ENCODE measurements at regions not wholly inside any gene's neighbourhood (a gene's known extent, or its start where the extent isn't known, plus 50 kb on each side); places are given as distances from the start of the nearest gene placed in this dataset.
A peak's percentile ranks its signal among the peaks of the same experiment; 100 is the strongest.

DNA sequence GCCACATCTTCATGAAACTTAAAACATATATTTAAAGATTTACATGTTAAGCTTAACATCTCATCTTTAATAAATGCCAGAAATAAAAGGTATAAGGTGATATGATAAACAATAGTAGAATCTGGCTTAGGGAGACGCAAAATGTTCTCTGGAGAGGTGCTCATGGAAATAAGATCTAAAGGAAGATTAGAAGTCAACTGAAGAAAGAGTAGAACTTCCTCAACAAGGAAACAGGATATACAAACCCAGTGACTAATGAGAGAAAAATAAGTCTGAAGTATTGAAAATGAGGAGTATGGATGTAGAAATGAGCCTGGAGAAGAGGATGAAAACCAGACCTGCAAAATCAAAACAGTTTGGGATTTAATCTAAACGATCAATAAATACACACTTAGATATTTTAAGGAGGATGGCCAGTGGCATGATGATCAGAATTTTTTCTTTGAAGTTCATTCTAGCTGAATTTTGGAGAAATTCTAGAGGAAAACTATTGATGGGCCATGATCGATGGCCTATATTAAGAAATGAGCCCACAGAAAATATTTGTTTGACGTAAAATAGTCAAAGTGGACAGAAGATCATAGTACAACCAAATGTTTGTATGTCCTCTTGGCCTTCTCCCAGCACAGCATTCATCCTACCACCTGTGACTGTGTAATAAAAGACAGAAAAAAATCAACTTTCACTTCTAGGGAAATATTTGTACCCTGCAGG is 387.9 kb upstream of the PTBP2 start:
- no peak overlapping the region for H3K27ac ChIP-seq (ENCODE audit: poor library complexity, severe bottlenecking)
- peaks cover 5% of the 10 kb centered on the region for H3K4me1 ChIP-seq (ENCODE audit: insufficient read depth, poor library complexity, severe bottlenecking)
- H3K9me3 ChIP-seq (ENCODE audit: severe bottlenecking), result no peaks in the 10 kb centered on the region
- ATAC-seq (ENCODE audit: low read depth) (no peak), DNase-seq (ENCODE audit: low spot score) (no peak)
- no peak overlapping the region for H3K4me3 ChIP-seq (ENCODE audit: severe bottlenecking)
- TF ChIP-seq, protein P1, sequence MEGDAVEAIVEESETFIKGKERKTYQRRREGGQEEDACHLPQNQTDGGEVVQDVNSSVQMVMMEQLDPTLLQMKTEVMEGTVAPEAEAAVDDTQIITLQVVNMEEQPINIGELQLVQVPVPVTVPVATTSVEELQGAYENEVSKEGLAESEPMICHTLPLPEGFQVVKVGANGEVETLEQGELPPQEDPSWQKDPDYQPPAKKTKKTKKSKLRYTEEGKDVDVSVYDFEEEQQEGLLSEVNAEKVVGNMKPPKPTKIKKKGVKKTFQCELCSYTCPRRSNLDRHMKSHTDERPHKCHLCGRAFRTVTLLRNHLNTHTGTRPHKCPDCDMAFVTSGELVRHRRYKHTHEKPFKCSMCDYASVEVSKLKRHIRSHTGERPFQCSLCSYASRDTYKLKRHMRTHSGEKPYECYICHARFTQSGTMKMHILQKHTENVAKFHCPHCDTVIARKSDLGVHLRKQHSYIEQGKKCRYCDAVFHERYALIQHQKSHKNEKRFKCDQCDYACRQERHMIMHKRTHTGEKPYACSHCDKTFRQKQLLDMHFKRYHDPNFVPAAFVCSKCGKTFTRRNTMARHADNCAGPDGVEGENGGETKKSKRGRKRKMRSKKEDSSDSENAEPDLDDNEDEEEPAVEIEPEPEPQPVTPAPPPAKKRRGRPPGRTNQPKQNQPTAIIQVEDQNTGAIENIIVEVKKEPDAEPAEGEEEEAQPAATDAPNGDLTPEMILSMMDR (IDR thresholded peaks at IDR 0.05; ENCODE audit: poor library complexity, severe bottlenecking), result no peak
- H3K36me3 ChIP-seq (ENCODE audit: low read depth), result no peaks in the 10 kb centered on the region
- no peaks in the 10 kb centered on the region for H3K27me3 ChIP-seq (ENCODE audit: insufficient read depth, poor library complexity, severe bottlenecking)

GRCh38 chr1:96334236-96334557 is 387.4 kb upstream of the PTBP2 start:
- DNase-seq (ENCODE audit: low spot score), result no peak
- no peak for ATAC-seq (ENCODE audit: low read depth)
- H3K27me3 ChIP-seq (ENCODE audit: insufficient read depth, poor library complexity, severe bottlenecking), result no peaks in the 10 kb centered on the region
- TF ChIP-seq, protein P1 (IDR thresholded peaks at IDR 0.05; ENCODE audit: poor library complexity, severe bottlenecking), result no peak
- no peak overlapping the region for H3K4me3 ChIP-seq (ENCODE audit: severe bottlenecking)
- H3K9me3 ChIP-seq (ENCODE audit: severe bottlenecking), result no peaks in the 10 kb centered on the region
- H3K36me3 ChIP-seq (ENCODE audit: low read depth), result no peaks in the 10 kb centered on the region
- no peak overlapping the region for H3K27ac ChIP-seq (ENCODE audit: poor library complexity, severe bottlenecking)
- H3K4me1 ChIP-seq (ENCODE audit: insufficient read depth, poor library complexity, severe bottlenecking), result peaks cover 1% of the 10 kb centered on the region

DNA sequence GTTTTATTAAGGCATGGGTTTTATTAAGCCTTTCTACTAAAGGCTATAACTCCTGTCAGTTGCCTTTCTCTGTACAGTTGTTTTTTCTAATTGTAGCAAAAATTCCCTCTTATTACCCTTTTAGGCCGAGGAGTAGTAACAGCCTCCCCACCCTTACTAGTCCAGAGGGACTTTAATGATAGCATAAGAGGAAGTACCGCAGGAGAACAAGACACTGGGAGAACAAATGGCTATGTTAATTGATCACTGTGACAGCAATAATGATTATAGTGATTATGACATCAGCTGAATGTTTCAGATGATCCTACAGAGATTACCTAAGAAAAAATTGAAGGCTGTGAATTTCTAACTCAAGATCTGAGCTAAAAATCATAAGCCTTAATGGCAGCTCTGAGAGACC is 383.0 kb upstream of the PTBP2 start:
- H3K4me1 ChIP-seq (ENCODE audit: insufficient read depth, poor library complexity, severe bottlenecking), result no peaks in the 10 kb centered on the region
- no peak overlapping the region for H3K27ac ChIP-seq (ENCODE audit: poor library complexity, severe bottlenecking)
- H3K27me3 ChIP-seq (ENCODE audit: insufficient read depth, poor library complexity, severe bottlenecking), result no peaks in the 10 kb centered on the region
- no peaks in the 10 kb centered on the region for H3K36me3 ChIP-seq (ENCODE audit: low read depth)
- no peaks in the 10 kb centered on the region for H3K9me3 ChIP-seq (ENCODE audit: severe bottlenecking)
- H3K4me3 ChIP-seq (ENCODE audit: severe bottlenecking), result no peak overlapping the region
- no peak for DNase-seq (ENCODE audit: low spot score)
- TF ChIP-seq, protein P1 (IDR thresholded peaks at IDR 0.05; ENCODE audit: poor library complexity, severe bottlenecking), result no peak
- no peak for ATAC-seq (ENCODE audit: low read depth)

GRCh38 chr1:96340686-96341085 is 380.9 kb upstream of the PTBP2 start:
- Histone ChIP-seq H3K36me3 (ENCODE audit: low read depth) (no peaks in the 10 kb centered on the region), H3K27me3 (ENCODE audit: insufficient read depth, poor library complexity, severe bottlenecking) (no peaks in the 10 kb centered on the region), H3K4me3 (ENCODE audit: severe bottlenecking) (no peak overlapping the region), H3K4me1 (ENCODE audit: insufficient read depth, poor library complexity, severe bottlenecking) (no peaks in the 10 kb centered on the region), H3K9me3 (ENCODE audit: severe bottlenecking) (no peaks in the 10 kb centered on the region), H3K27ac (ENCODE audit: poor library complexity, severe bottlenecking) (no peak overlapping the region)
- TF ChIP-seq, protein P1 (IDR thresholded peaks at IDR 0.05; ENCODE audit: poor library complexity, severe bottlenecking), result no peak
- DNase-seq (ENCODE audit: low spot score) (no peak), ATAC-seq (ENCODE audit: low read depth) (no peak)

GRCh38 chr1:96346719-96347118 is 374.9 kb upstream of the PTBP2 start:
- H3K4me1 ChIP-seq (ENCODE audit: insufficient read depth, poor library complexity, severe bottlenecking), result no peaks in the 10 kb centered on the region
- no peaks in the 10 kb centered on the region for H3K27me3 ChIP-seq (ENCODE audit: insufficient read depth, poor library complexity, severe bottlenecking)
- ATAC-seq (ENCODE audit: low read depth), result peak; percentile 68
- TF ChIP-seq, protein P1 (IDR thresholded peaks at IDR 0.05; ENCODE audit: poor library complexity, severe bottlenecking), result peak; percentile 71
- DNase-seq (ENCODE audit: low spot score), result no peak
- H3K36me3 ChIP-seq (ENCODE audit: low read depth), result no peaks in the 10 kb centered on the region
- no peak overlapping the region for H3K4me3 ChIP-seq (ENCODE audit: severe bottlenecking)
- no peak overlapping the region for H3K27ac ChIP-seq (ENCODE audit: poor library complexity, severe bottlenecking)
- H3K9me3 ChIP-seq (ENCODE audit: severe bottlenecking), result no peaks in the 10 kb centered on the region
